Frontal cortex (tissue), 3 donors: ENCODE measurements at regions not wholly inside any gene's neighbourhood (a gene's known extent, or its start where the extent isn't known, plus 50 kb on each side); places are given as distances from the start of the nearest gene placed in this dataset.
"Not testable (repeated sequence)": the region's sequence is repeated elsewhere in the genome, so short reads cannot be mapped to it uniquely, and the experiment has no call there.

ENCODE experiments used
- DNase-seq, 2 donors: peaks; one replicate each; pipeline ENCODE4 v3.0.0; 2012; ENCODE audit warnings: low spot score in 2 of 2
- FAIRE-seq: peaks from 2 replicates; lab custom pipeline; 2012; peaks lifted over from hg19 to GRCh38; lab: Jason Lieb, UNC
- donor health status: control.
- donor health status: control.
- donor health status: control.

GRCh38 chr5:42317575-42317974 lies 105.7 kb upstream of the GHR start:
- FAIRE-seq: no peak
- DNase-seq: no peak

- FAIRE-seq, DNase-seq: not testable (repeated sequence)
Measured at GRCh38 chr5:42319546-42319945, 103.7 kb upstream of the GHR start.

- FAIRE-seq (no peak), DNase-seq (no peak)
Measured at GRCh38 chr5:42321785-42322184, 101.5 kb upstream of the GHR start.

DNA sequence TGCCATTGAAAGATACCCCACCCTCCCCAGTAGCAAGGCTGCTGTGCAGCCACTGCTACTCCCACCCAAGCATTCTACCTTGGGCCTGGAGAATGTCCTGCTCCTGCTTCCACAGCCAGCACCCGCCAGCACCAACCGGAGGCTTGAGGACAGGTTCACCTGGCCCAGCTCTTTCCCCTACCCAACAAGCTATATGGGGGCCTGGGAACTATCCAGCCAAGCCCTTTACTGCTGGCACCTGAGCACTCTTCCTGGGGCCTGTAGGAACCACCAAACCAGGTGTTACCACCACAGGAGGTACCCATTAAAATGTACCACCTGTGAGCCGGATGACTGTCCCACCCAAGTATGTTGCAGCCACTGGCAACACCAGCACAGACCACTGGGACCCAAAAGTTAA lies 86.1 kb upstream of the GHR start:
- FAIRE-seq (no peak), DNase-seq (no peak)

DNA sequence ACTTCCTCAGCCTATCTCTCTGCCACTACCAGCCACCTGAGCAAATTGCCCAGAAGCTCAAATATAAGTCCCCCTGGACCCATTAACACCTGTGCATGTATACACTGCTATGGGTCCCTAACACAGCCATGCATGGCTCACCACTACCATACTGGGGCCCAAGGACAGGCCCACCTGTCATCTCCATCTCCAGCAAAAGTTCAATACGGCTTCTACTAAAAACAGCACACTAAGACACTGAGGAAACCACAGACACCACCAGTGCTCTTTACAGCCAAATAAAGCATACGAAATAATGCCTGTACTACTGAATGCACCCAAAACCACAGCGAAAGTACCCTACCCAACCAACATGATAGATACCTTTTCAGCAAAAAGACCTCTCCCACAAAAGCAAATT lies 85.6 kb upstream of the GHR start:
- no peak for DNase-seq
- FAIRE-seq: no peak

DNA sequence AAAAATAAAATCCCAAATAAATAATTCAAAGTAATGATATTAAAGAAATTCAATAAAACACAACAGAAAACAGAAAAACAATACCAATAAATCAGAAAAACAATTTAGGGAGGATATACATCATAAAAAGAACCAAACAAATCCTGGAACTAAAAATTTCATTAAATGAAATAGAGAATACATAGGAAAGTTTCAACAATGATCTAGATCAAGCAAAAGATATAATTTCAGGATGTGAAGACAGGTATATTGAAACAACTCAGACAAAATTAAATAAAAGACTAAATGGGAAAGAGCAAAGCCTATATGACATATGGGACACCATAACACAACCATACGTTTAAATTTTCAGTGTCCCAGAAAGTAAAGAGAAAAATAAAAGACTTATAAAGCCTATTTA lies 85.1 kb upstream of the GHR start:
- DNase-seq (no peak), FAIRE-seq (peak; percentile 97)

GRCh38 chr5:42349163-42349562 lies 74.1 kb upstream of the GHR start:
- DNase-seq (no peak), FAIRE-seq (no peak)

DNA sequence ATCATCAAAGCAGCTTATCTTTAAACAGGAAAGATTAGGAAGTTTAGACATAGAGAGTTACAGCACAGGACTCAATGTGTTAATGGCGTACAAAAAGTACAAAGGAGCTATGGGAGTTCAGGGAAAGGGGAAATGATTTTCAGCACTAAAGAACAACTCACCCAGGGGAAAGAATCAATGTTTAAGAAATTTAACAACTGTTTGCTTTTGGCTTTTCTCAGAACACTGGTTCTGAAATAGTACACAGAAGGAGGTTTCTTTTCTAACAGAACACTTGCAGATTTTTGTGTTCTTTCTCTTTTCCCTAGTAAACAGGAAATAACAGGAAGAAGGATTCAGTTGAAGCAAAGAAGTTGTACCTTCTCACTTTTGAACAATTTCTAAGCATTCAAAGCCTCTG lies 71.3 kb upstream of the GHR start:
- FAIRE-seq: no peak

GRCh38 chr5:42360056-42360455 lies 63.2 kb upstream of the GHR start:
- FAIRE-seq (no peak), DNase-seq (no peak)

More for the DNA sequence above, 71.3 kb upstream of the GHR start:
- DNase-seq: no peak

DNA sequence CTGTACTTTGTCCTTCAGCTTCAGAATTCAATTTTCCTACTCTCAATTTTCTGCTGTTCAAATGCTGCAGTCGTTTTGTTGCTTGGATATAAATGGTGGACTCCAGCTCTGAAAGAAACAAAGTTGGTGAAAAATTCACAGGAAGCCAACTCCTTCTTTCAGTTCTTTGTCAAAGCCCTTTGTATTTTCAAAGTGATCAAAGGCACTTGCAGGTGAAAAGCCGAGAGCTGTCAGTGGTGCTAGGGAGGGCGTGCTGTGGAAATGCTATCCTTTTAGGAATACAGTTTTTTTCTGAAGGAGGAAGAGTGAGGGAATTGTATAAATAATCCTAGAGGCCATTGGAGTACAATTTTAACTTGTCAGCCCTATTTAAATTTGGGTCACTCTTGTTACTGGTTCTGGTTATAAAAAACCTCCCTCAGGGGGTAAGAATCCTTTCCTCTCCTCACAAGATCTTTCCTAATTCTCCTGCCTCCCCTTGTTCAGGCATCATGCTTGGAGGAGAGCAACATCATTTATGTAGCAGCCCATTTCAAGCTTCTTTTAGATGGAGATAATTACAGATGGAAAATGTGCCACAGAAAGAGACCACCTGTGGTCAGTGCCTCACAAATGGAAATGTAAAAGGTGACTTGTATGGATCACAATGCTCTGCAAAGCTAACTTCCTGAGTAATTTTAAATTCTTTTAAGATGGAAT lies 62.5 kb upstream of the GHR start:
- FAIRE-seq: no peak
- no peak for DNase-seq

DNA sequence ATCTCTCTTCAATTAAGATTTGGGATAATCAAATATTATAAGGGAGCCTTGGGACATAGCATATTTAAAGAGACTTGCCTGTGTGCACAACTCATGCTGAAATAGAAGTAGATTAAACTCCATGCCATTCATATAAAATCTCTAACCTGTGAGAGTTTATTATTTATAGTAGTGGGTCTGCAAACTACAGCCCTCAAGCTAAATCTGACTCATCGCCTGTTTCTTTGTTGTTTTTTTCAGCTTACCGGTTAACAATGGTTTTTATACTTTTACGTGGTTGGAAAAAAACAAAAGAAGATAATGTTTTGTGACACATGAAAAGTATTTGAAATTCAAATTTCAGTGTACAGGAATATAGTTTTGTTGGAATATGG lies 61.9 kb upstream of the GHR start:
- FAIRE-seq (no peak), DNase-seq (no peak)

DNA sequence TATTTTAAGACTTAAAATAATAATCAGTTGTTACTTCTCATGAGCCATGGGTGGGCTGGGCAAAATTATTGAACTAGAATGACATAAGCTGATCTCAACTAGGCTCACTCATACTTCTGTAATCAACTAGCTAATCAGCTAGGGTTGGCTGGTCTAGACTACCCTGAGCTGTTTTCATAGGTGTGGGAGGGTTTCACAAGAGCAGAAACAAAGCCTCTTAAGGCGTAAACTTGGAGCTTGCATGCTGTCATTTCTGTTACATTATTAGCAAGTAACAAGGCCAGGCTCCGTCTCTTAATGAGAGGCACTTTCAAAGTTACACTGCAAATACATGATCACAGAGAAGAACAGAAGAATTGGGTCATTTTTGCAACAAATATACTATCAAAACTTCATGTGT lies 57.2 kb upstream of the GHR start:
- DNase-seq (no peak), FAIRE-seq (no peak)
